GM20000 (cell line): ENCODE measurements at regions not wholly inside any gene's neighbourhood (a gene's known extent, or its start where the extent isn't known, plus 50 kb on each side); places are given as distances from the start of the nearest gene placed in this dataset.

Experiments used
- DNase-seq: peaks from one replicate; pipeline ENCODE4 v3.0.0; 2012; ENCODE audit warnings: low spot score
- TF ChIP-seq, protein P1 (sequence below): IDR thresholded peaks from 2 replicates; pipeline ENCODE4 v1.5.1; 2012; ENCODE audit warnings: mild to moderate bottlenecking, control low read depth; ENCODE audit errors: extremely low read depth, missing control alignments

DNA sequence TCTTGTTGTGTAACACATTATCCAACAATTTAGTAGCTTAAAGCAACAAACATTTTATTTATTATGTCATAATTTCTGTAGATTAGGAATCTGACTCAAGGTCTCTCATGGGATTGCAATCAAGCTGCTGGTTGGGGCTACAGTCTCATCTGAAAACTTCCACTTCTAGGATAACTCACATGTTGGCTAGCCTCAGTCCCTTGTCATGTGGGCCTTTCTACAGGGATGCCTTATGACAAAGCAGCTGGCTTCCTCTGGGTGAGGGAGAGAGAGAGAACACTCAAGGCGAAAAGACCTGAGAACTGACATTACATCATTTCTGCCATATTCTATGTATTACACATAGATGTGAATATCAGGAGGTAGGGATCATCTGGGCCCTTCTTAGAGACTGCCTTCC is 317.9 kb upstream of the VRK2 start:
- no peak for DNase-seq

DNA sequence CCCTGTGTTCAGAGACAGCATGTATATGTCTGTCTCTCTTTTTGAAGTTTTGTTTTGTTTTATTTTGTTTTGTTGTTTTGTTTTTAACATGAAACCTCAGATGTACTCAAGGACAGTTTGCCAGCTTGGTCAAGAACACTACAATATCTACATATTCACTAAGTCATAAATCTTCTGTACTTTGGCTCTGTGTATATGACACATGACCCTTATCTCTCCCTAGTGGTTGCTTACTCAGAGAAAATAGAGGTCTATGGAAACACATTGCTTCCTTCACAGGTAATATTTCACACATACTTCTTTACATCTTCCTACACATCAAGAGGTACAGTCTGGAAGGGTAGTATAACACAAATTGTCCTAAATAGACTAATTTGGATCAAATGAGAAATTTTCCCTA is 312.6 kb upstream of the VRK2 start:
- DNase-seq: no peak
- TF ChIP-seq, protein P1, sequence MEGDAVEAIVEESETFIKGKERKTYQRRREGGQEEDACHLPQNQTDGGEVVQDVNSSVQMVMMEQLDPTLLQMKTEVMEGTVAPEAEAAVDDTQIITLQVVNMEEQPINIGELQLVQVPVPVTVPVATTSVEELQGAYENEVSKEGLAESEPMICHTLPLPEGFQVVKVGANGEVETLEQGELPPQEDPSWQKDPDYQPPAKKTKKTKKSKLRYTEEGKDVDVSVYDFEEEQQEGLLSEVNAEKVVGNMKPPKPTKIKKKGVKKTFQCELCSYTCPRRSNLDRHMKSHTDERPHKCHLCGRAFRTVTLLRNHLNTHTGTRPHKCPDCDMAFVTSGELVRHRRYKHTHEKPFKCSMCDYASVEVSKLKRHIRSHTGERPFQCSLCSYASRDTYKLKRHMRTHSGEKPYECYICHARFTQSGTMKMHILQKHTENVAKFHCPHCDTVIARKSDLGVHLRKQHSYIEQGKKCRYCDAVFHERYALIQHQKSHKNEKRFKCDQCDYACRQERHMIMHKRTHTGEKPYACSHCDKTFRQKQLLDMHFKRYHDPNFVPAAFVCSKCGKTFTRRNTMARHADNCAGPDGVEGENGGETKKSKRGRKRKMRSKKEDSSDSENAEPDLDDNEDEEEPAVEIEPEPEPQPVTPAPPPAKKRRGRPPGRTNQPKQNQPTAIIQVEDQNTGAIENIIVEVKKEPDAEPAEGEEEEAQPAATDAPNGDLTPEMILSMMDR: no peak

More for the DNA sequence above, 317.9 kb upstream of the VRK2 start:
- TF ChIP-seq, protein P1: no peak

DNA sequence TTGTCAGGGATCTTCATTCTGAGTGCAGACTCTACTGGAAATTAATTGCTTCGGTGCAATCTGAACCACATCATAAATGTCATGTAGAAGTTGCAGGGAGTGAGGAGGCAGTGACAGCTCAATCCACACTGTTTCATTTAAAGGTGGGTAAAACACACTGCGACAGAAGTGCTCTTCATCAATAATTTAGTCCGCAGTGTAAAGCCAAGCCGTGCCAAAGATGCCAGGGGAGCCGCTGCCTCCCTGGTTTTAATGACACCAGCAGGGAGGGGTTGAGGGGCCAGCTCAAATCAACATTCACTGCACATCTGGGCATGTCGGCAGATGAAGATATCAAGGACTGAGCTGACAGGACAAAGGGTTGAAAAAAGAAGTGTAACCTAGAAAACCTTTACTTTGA is 305.7 kb upstream of the VRK2 start:
- TF ChIP-seq, protein P1: no peak
- no peak for DNase-seq

DNA sequence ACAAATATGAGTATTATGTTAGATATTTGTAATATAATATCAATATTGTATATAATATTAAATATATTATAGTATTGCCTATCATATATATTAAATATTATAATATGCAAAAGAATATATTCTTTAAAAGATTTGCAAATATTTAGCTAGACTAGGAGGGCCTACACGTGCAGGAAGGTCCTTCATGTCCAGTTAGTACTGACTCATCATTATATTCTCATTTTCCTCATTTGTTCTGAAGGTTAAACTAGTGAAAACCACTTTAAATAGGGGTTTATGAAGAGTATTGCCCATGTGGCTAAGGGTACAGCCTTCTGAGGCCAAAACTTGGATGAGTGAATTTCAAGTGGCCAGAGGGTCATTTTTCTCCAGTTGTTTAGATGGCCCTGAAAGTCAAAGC is 293.0 kb upstream of the VRK2 start:
- TF ChIP-seq, protein P1: no peak
- no peak for DNase-seq

DNA sequence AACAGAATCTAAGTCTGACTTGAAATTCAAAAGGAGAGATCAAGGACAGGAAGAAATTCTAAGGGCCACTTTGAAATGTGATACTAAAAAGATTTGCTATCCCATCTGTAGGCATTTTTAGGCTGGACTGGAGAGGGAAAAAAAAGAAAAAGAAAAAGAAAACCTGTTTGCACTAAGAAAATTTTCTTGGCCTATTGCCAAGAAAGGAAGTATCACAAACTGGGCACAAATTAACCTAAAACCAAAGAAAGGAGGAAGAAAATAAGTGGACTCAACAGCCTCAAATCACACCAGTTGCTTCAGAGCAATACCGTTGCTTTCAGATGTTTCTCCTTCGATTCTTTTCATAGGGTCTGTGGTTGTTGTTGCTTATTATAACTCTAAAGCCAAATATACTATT is 287.9 kb upstream of the VRK2 start:
- TF ChIP-seq, protein P1: no peak
- no peak for DNase-seq

DNA sequence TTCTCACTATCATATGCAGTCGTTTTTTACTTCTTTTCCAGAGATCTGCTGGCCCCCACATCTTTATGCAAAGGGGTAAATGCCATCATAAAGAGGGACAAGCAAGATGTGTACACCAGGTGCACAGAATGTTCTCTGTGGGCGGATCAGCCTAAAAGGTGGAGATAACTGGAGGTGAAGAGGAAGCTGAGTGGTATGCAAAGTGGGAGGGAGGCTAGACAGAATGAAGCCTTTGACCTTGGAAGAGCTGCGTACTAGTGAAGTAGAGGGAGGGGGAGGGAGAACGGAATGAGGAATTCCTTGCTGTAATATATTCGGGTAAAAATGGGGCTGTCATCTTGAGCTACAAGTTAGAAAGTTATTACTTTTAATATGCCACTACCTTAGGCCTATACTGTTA is 287.5 kb upstream of the VRK2 start:
- DNase-seq: no peak
- TF ChIP-seq, protein P1: no peak

DNA sequence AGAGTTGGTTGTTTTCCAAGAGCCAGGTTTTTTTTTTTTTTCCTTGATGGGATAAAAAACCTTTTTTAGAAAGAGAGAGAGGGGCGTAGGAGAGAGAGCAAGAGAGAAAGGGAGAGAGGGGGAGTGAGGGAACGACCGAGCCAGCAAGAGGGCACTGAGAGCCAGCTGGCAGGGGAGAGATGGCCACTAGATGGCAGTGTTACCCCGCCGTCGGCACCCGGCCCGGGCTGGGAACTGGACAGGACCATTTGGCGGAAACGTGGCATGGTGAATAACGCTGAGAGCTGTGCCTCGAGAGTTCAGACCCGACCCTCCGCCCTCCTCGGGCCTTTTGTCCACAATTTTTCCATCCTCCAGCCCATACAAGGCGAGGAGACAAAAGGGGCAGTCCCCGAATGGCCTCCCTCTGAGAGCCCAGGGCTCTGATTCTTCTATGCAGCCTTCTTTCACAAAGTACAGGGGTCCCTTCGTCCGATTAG is 286.7 kb upstream of the VRK2 start:
- peak; percentile 75 for DNase-seq
- TF ChIP-seq, protein P1: peak; percentile 85
